IgD-negative memory B cell (primary cell): ENCODE measurements at regions not wholly inside any gene's neighbourhood (a gene's known extent, or its start where the extent isn't known, plus 50 kb on each side); places are given as distances from the start of the nearest gene placed in this dataset.

Experiments
- H3K27ac Mint-ChIP-seq, 3 donors: one replicate each; pipeline ENCODE4 v1.8.0; 2020 to 2022; ENCODE audit warnings: mild to moderate bottlenecking in 3 of 3, mixed read lengths in 3 of 3, moderate library complexity in 1 of 3
- H3K27me3 Mint-ChIP-seq: one replicate; pipeline ENCODE4 v1.8.0; 2021; ENCODE audit warnings: mixed read lengths
- H3K36me3 Mint-ChIP-seq: one replicate; pipeline ENCODE4 v1.8.0; 2020; ENCODE audit warnings: mild to moderate bottlenecking, mixed read lengths
- H3K4me1 Mint-ChIP-seq, 3 donors: one replicate each; pipeline ENCODE4 v1.8.0; 2020 to 2022; ENCODE audit warnings: mixed read lengths in 3 of 3, mild to moderate bottlenecking in 1 of 3
- H3K4me3 Mint-ChIP-seq, 4 donors: one replicate each; pipeline ENCODE4 v1.8.0; 2020 to 2022; ENCODE audit warnings: mild to moderate bottlenecking in 4 of 4, mixed read lengths in 4 of 4, moderate library complexity in 3 of 4
- H3K9me3 Mint-ChIP-seq, 3 donors: one replicate each; pipeline ENCODE4 v1.8.0; 2020 to 2021; ENCODE audit warnings: mixed read lengths in 3 of 3, mild to moderate bottlenecking in 1 of 3

- Mint-ChIP-seq H3K36me3 (no peaks in the 10 kb centered on the region), H3K9me3 (peaks cover 0 to 2% (median 0%) of the 10 kb centered on the region in 3 donors), H3K27ac (no peak overlapping the region), H3K27me3 (no peaks in the 10 kb centered on the region), H3K4me3 (no peak overlapping the region), H3K4me1 (no peaks in the 10 kb centered on the region)
Measured at GRCh38 chr1:95716097-95716496, 482.1 kb downstream of the RWDD3 start.

- Mint-ChIP-seq H3K9me3 (peaks cover 0 to 2% (median 1%) of the 10 kb centered on the region in 3 donors), H3K36me3 (no peaks in the 10 kb centered on the region), H3K4me3 (no peak overlapping the region), H3K27me3 (no peaks in the 10 kb centered on the region), H3K4me1 (no peaks in the 10 kb centered on the region), H3K27ac (no peak overlapping the region)
Measured at GRCh38 chr1:95716550-95716949, 482.5 kb downstream of the RWDD3 start.

DNA sequence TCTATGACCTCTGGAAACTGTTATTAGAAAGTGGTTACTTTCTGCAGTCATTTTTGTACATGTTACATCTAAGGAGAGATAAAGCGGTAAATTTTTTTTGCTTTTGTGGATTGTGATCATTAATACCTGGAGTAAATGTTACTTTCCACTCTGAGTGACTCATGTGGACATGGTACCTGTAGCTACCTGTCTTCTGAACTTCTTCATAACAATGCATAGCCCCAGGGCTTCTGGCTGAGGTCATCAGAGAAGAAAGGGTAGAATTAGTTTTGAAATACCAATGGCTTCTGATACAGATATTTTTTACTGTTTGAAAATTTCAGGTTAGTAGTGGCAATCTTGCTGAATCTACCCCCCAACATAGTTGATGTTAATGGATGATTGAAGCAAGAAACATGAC is 489.3 kb downstream of the RWDD3 start:
- H3K9me3 Mint-ChIP-seq, result peaks cover 0 to 11% (median 3%) of the 10 kb centered on the region in 3 donors
- H3K4me1 Mint-ChIP-seq, result no peaks in the 10 kb centered on the region
- no peak overlapping the region for H3K27ac Mint-ChIP-seq
- H3K36me3 Mint-ChIP-seq, result no peaks in the 10 kb centered on the region
- no peaks in the 10 kb centered on the region for H3K27me3 Mint-ChIP-seq
- H3K4me3 Mint-ChIP-seq, result no peak overlapping the region

- H3K27me3 Mint-ChIP-seq, result no peaks in the 10 kb centered on the region
- H3K4me1 Mint-ChIP-seq, result no peaks in the 10 kb centered on the region
- H3K36me3 Mint-ChIP-seq, result no peaks in the 10 kb centered on the region
- peaks cover 0 to 16% (median 5%) of the 10 kb centered on the region in 3 donors for H3K9me3 Mint-ChIP-seq
- no peak overlapping the region for H3K4me3 Mint-ChIP-seq
- H3K27ac Mint-ChIP-seq, result no peak overlapping the region
Measured at GRCh38 chr1:95728841-95729240, 494.8 kb downstream of the RWDD3 start.

- no peak overlapping the region for H3K27ac Mint-ChIP-seq
- H3K9me3 Mint-ChIP-seq, result peaks cover 0 to 9% (median 6%) of the 10 kb centered on the region in 3 donors
- no peaks in the 10 kb centered on the region for H3K4me1 Mint-ChIP-seq
- no peaks in the 10 kb centered on the region for H3K27me3 Mint-ChIP-seq
- H3K4me3 Mint-ChIP-seq, result no peak overlapping the region
- H3K36me3 Mint-ChIP-seq, result no peaks in the 10 kb centered on the region
Measured at GRCh38 chr1:95730986-95731385, 497.0 kb downstream of the RWDD3 start.

DNA sequence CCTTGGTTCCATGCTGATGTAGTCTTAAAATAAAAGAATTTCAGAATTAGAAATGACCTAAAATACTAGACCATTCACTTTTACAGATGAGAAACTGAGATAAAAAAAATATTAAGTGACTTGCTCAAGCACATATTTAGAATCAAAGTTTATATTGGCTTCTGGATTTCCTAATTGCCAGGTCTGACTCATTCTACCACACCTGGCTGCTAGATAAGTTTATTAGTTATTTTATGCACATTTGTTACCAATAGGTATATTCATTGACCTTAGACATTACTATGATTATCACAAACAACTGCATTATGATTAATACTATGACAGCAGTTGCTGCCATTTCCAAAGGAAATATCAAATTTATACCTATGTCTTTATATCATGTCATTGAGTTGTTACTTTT is 497.5 kb downstream of the RWDD3 start:
- Mint-ChIP-seq H3K36me3 (no peaks in the 10 kb centered on the region), H3K9me3 (peaks cover 0 to 9% (median 4%) of the 10 kb centered on the region in 3 donors), H3K27me3 (no peaks in the 10 kb centered on the region), H3K4me1 (no peaks in the 10 kb centered on the region), H3K27ac (no peak overlapping the region), H3K4me3 (no peak overlapping the region)

DNA sequence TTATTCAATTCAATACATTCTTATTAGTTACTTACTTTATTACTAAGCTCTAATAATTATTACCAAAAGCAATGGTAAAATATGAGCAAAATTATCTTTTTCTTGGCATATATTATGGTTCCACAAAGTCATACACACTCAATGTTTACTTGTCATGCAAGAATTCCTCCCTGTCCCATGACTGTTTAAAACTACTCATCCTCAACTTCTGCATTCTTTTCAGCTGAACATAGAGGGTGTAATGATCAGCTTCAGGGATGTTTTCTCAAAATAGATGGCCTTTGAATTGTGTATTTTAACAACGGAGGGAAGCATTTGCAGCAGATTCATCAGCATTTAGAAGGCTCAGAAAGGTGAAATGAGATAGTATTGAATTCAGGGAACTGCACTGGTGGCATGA is 499.0 kb downstream of the RWDD3 start:
- Mint-ChIP-seq H3K27me3 (no peaks in the 10 kb centered on the region), H3K27ac (no peak overlapping the region), H3K4me3 (no peak overlapping the region), H3K36me3 (no peaks in the 10 kb centered on the region), H3K9me3 (peaks cover 0 to 9% (median 4%) of the 10 kb centered on the region in 3 donors), H3K4me1 (no peaks in the 10 kb centered on the region)

DNA sequence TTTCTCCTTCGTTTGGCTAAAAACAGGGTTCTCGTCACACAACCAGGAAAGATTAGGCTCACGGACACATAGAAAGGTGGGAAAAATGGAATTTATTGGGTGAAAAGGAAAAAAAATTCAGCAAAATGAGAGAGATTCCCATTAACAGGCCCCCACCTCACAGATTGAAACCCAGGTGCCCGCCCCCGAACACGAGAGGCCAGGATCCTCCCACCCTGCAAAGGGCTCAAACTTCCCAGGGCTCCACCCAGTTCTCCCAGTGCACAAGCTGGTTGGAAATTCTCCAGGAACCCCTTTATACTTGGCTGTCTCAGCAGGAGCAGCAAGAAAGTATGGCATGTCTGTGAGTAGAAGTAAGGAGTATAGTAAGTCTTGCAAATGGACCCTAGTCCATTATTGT is 499.7 kb downstream of the RWDD3 start:
- no peak overlapping the region for H3K27ac Mint-ChIP-seq
- no peaks in the 10 kb centered on the region for H3K4me1 Mint-ChIP-seq
- H3K4me3 Mint-ChIP-seq, result no peak overlapping the region
- no peaks in the 10 kb centered on the region for H3K36me3 Mint-ChIP-seq
- H3K9me3 Mint-ChIP-seq, result peaks cover 0 to 9% (median 4%) of the 10 kb centered on the region in 3 donors
- no peaks in the 10 kb centered on the region for H3K27me3 Mint-ChIP-seq

DNA sequence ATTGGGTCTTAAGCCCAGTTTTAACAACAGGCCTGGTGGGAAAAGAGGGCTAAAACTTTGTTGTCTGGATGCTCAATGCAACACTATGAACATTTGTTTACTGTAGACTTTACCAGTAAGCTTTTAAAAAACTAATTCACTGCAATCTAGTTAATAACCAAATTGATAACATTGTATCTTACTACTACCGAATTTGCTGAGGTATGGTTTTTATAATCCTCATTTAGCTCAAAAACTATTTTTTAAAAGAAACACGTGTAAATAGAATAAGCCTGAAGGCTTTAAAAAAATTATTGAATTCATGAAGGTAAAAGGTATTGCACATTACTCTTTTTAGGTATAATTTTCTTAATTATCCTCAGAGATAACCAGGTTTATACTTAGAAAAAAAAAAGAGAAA is 500.6 kb downstream of the RWDD3 start:
- Mint-ChIP-seq H3K9me3 (peaks cover 0 to 13% (median 4%) of the 10 kb centered on the region in 3 donors), H3K36me3 (no peaks in the 10 kb centered on the region), H3K27ac (no peak overlapping the region), H3K27me3 (no peaks in the 10 kb centered on the region), H3K4me3 (no peak overlapping the region), H3K4me1 (no peaks in the 10 kb centered on the region)

DNA sequence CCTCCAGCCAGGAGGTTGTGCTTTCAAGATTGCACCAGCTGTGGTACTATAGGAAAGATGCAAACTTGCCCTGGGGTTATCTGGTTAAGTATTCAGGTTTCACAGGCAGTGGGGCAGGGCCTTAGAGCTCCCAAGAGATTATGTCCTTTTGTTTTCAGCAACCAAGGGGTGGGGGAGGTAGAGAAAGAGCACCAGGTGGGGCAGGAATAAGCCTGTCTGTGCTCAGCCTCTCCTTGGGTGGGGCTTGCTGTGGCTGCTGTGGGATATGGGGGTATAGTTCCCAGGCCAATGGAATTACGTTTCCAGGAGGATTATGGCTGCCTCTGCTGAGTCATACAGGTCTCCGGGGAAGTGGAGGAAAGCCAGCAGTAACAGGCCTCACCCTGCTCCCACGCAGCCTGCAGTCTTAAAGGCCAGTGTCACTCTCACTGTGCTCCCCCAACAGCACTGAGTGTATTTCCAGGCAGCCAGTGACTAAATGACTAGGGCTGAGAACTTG is 508.6 kb downstream of the RWDD3 start:
- Mint-ChIP-seq H3K4me1 (no peaks in the 10 kb centered on the region), H3K27me3 (no peaks in the 10 kb centered on the region), H3K27ac (no peak overlapping the region), H3K9me3 (peaks cover 2 to 12% (median 4%) of the 10 kb centered on the region in 3 donors), H3K36me3 (no peaks in the 10 kb centered on the region), H3K4me3 (no peak overlapping the region)

DNA sequence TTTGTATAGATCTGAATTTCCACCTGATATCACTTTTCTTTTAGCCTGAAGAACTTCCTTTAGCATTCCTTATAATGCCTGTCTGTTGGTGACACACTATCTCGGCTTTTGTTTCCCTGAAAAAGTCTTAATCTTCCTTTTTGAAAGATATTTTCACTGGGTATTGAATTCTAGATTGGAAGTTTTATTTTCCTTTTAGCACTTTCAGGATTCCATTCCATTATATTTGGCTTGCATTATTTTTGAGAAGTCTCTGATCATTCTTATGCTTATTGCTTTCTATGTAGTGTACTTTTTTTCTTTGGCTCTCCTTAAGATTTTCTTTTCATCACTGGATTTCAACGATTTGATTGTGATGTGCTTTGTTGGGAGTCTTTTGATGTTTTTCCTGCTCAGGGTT is 510.7 kb downstream of the RWDD3 start:
- H3K4me1 Mint-ChIP-seq, result no peaks in the 10 kb centered on the region
- H3K36me3 Mint-ChIP-seq, result no peaks in the 10 kb centered on the region
- no peak overlapping the region for H3K4me3 Mint-ChIP-seq
- no peaks in the 10 kb centered on the region for H3K27me3 Mint-ChIP-seq
- H3K27ac Mint-ChIP-seq, result no peak overlapping the region
- H3K9me3 Mint-ChIP-seq, result peaks cover 2 to 5% (median 4%) of the 10 kb centered on the region in 3 donors

DNA sequence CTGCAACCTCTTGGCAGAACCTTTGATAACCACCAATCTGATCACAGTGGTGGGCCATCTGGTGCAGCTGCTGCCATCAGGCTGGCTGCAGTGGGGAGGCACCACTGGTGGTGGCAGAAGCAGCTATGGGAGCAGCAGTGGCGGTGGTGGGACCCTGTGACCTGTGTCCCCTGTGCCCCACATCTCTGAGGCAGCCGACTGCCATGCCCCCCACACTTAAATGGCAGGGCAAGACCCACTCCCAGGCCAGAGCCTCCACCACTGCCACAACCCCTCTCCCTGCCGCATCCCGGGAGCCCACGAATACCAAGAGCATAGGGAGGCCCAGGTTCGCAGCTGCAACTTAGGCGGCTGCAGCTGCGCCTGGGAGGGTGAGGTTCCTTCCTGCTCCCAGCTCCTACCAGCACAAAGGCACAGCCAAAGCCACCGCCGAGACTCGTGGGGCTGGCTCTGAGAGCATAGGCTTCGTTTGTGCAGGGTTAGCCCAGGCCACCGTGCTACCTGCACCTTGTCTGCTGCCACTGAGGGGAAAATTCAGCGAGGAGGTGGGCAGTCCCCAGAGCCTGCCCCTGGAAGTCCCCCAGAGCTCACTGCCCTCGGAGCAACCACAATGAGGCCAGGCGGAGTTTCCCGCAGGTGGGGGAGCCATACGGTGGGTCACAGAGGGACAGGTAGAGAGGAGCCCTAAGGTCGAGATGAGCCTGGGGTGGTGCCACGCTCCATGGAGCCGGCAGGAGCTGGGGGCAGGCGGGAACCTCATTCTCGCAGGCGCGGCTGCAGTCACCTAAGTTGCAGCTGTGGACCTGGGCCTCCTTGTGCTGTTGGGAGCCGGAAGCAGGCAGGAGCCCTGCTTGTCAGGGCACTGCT is 518.7 kb downstream of the RWDD3 start:
- no peaks in the 10 kb centered on the region for H3K27me3 Mint-ChIP-seq
- no peak overlapping the region for H3K27ac Mint-ChIP-seq
- H3K4me1 Mint-ChIP-seq, result peaks cover 0 to 1% (median 0%) of the 10 kb centered on the region in 3 donors
- no peaks in the 10 kb centered on the region for H3K36me3 Mint-ChIP-seq
- H3K9me3 Mint-ChIP-seq, result peaks cover 8 to 28% (median 11%) of the 10 kb centered on the region in 3 donors
- no peak overlapping the region for H3K4me3 Mint-ChIP-seq

GRCh38 chr1:95753382-95754016 is 519.5 kb downstream of the RWDD3 start:
- Mint-ChIP-seq H3K4me1 (peaks cover 0 to 1% (median 0%) of the 10 kb centered on the region in 3 donors), H3K27ac (no peak overlapping the region), H3K4me3 (no peak overlapping the region), H3K27me3 (no peaks in the 10 kb centered on the region), H3K9me3 (peaks cover 8 to 28% (median 11%) of the 10 kb centered on the region in 3 donors), H3K36me3 (no peaks in the 10 kb centered on the region)

DNA sequence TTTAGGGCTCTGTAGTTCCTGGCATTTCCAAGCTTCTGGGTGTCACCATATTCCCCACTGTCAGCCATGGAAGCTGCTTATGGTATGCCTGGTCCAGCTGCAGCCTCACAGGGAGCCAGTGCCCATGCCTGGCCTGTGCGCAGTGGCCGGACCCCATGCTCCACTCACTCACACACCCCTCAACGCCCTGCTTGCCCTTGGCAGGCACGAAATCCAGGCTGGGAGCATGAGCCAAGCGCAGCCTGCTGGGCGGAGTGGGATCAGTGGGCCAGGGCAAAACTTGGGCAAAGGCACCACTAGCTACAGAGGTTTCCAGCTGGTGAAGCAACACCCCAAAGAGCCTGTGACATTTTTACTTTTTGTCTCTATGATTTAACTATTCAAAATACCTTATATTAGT is 520.4 kb downstream of the RWDD3 start:
- Mint-ChIP-seq H3K4me3 (no peak overlapping the region), H3K36me3 (no peaks in the 10 kb centered on the region), H3K9me3 (peaks cover 9 to 30% (median 11%) of the 10 kb centered on the region in 3 donors), H3K4me1 (peaks cover 0 to 1% (median 0%) of the 10 kb centered on the region in 3 donors), H3K27ac (no peak overlapping the region), H3K27me3 (no peaks in the 10 kb centered on the region)

- Mint-ChIP-seq H3K36me3 (no peaks in the 10 kb centered on the region), H3K4me1 (no peaks in the 10 kb centered on the region), H3K27me3 (no peaks in the 10 kb centered on the region), H3K4me3 (no peak overlapping the region), H3K9me3 (peaks cover 5 to 9% (median 8%) of the 10 kb centered on the region in 3 donors), H3K27ac (no peak overlapping the region)
Measured at GRCh38 chr1:95766036-95766435, 532.0 kb downstream of the RWDD3 start.
